ENCODE measurements at regions not wholly inside any gene's neighbourhood (a gene's known extent, or its start where the extent isn't known, plus 50 kb on each side); places are given as distances from the start of the nearest gene placed in this dataset.

DNA sequence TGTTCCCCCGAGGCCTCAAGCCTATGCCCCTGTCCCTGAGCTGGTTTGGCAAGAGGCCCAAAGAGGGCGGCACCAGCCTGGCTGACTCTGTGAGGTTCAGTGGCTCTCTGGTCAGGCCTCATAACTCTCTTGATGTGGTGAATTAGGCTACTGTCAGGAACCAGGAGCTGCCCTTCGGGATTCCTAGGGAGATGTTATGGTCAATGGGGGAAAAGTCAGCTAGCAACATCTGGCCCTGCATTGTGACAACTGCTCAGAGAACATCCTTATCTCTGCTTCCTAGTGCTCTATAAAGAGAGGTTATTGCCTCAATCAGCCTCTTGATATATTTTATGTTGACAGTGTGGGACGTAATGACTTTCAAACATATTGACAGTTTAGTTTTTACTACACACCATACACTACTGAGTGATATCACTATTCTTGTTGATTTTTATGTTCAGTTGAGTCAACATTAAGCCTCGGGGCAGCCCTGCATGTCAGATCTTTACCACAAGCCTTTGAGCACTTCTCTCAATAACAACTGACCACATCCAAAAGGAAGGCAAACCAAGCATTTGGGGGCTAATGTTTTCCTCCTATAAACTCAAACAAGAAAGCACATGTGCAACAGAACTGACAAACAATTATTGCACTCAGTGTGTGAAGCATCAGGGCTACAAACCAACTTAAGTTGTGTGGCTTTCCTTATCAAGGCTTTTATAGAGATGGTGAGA, 448.3 kb upstream of the SLC14A2 start:
- Mint-ChIP-seq H3K4me3 (no peak overlapping the region), H3K4me1 (peaks cover 7% of the 10 kb centered on the region), H3K27ac (no peak overlapping the region), H3K36me3 (ENCODE audit: low read depth) (no peaks in the 10 kb centered on the region), H3K9me3 (no peaks in the 10 kb centered on the region), H3K27me3 (no peaks in the 10 kb centered on the region)
- ChIA-PET POLR2A (no interaction called here), CTCF (no interaction called here)
- ATAC-seq (ENCODE audit: low read depth) (no peak), DNase-seq (no peak)
- intact Hi-C loops (cut with micrococcal nuclease), result no loop called here
- TF ChIP-seq CTCF (IDR thresholded peaks at IDR 0.05), result no peak

DNA sequence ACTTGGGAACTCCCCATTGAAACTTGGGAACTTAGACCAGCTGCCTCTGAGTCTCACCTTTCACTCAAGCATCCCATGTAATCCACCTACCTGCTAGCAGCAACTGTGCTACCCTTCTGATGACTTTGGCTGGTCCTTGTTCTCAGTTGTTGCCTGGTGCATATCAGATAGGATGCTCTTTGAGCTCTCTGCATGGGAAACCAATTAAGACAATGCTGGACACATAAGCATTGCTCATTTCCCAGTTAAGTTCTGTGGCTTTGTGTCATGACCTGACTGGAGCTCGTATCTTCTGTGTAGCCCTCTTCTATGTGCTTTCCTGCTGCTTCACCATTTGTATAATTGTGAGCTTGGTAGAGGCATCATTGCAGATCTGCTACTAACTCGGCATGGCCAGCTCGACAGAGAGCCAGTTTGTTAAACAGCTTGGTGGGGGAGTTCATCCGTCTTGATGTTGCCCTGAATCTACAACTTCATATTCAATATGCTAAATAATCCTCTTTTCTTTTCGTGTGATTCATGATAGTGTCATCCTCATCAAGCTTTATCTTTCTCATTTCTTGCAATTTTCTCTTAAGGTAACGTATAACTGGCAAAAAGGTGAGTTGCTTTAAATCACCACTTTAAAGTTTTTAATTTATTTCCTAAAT, 447.5 kb upstream of the SLC14A2 start:
- CTCF ChIA-PET, result no interaction called here
- intact Hi-C loops (cut with micrococcal nuclease), result no loop called here
- no peak for TF ChIP-seq CTCF (IDR thresholded peaks at IDR 0.05)
- no peak for ATAC-seq (ENCODE audit: low read depth)
- Mint-ChIP-seq H3K4me1 (peaks cover 7% of the 10 kb centered on the region), H3K27ac (no peak overlapping the region), H3K27me3 (no peaks in the 10 kb centered on the region), H3K36me3 (ENCODE audit: low read depth) (no peaks in the 10 kb centered on the region), H3K4me3 (no peak overlapping the region), H3K9me3 (no peaks in the 10 kb centered on the region)
- POLR2A ChIA-PET, result no interaction called here
- DNase-seq, result no peak

DNA sequence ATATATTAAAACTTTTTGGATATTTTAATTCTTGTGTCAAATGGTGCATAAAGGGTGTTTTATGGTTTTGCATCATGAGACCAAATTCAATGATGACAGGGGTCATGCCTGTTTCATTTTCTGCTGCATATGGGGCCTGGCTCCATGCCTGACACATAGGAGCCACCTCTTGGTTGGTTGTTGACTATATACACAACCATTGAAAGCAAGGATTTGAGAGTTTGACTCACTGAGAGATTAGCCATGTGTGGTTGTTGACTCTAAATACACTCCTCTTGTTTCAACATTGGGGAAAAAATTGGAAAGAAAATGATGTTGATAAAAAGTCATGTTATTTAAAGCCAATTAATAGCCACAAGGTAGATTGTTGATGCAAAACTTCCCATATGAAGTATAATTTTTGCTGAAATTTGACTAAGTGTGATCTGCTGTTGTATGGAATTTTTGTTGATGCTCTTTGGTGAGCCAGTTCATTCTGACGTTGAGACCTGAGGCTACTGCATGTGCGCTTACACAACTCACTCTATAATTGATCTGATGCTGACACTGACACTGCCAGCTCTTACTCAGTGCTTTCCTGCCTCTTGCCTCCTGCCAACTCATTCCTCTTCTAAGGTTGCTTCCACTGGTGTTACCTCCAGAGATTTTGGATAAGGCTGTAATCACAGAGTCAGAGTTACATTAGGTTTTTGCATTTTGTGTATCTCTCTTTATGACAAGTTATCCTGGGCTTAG, 446.2 kb upstream of the SLC14A2 start:
- ChIA-PET POLR2A (no interaction called here), CTCF (no interaction called here)
- DNase-seq, result no peak
- Mint-ChIP-seq H3K36me3 (ENCODE audit: low read depth) (no peaks in the 10 kb centered on the region), H3K9me3 (no peaks in the 10 kb centered on the region), H3K27ac (no peak overlapping the region), H3K4me3 (no peak overlapping the region), H3K27me3 (no peaks in the 10 kb centered on the region), H3K4me1 (peaks cover 7% of the 10 kb centered on the region)
- no peak for ATAC-seq (ENCODE audit: low read depth)
- TF ChIP-seq CTCF (IDR thresholded peaks at IDR 0.05), result no peak
- intact Hi-C loops (cut with micrococcal nuclease), result no loop called here

GRCh38 chr18:45169610-45170009, 445.7 kb upstream of the SLC14A2 start:
- intact Hi-C loops (cut with micrococcal nuclease), result no loop called here
- H3K4me1 Mint-ChIP-seq, result peaks cover 7% of the 10 kb centered on the region
- no peak overlapping the region for H3K4me3 Mint-ChIP-seq
- ChIA-PET POLR2A (no interaction called here), CTCF (no interaction called here)
- DNase-seq, result no peak
- TF ChIP-seq CTCF (IDR thresholded peaks at IDR 0.05), result no peak
- H3K27ac Mint-ChIP-seq, result no peak overlapping the region
- no peaks in the 10 kb centered on the region for H3K36me3 Mint-ChIP-seq (ENCODE audit: low read depth)
- no peaks in the 10 kb centered on the region for H3K9me3 Mint-ChIP-seq
- no peaks in the 10 kb centered on the region for H3K27me3 Mint-ChIP-seq
- no peak for ATAC-seq (ENCODE audit: low read depth)

DNA sequence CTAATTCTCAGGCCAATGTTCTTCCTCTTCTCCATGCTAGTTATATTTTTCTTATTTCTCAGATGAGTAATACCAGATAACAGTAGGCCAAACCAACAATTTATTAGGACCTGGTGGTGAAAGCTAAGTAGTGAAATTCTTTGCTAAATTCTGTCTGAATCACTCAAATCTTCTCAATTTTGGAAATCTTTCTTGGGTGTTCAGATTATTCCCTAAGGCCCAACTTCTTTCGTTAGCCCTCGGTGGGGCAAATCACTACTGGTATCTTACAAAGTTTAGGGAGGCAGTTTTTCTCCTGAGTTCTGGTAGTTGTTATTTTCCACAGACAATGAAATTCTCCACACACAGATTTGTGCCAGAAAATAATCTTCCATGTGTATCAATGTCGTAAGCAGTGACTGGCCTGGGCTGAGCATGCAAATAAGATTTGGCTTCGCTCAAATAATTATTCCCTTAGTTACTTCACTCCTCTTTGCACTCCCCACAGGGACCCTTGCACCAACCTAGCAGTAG, 443.5 kb upstream of the SLC14A2 start:
- Mint-ChIP-seq H3K4me1 (peaks cover 3% of the 10 kb centered on the region), H3K27ac (no peak overlapping the region), H3K9me3 (no peaks in the 10 kb centered on the region), H3K36me3 (ENCODE audit: low read depth) (no peaks in the 10 kb centered on the region), H3K27me3 (no peaks in the 10 kb centered on the region), H3K4me3 (no peak overlapping the region)
- ATAC-seq (ENCODE audit: low read depth), result no peak
- no peak for DNase-seq
- intact Hi-C loops (cut with micrococcal nuclease), result no loop called here
- ChIA-PET CTCF (no interaction called here), POLR2A (no interaction called here)
- no peak for TF ChIP-seq CTCF (IDR thresholded peaks at IDR 0.05)
